Muscle of leg (tissue), 3 donors: ENCODE measurements at regions not wholly inside any gene's neighbourhood (a gene's known extent, or its start where the extent isn't known, plus 50 kb on each side); places are given as distances from the start of the nearest gene placed in this dataset.

Experiments used
- DNase-seq: peaks from one replicate; pipeline ENCODE4 v3.0.0; 2013
- H3K27ac ChIP-seq: one replicate; pipeline ENCODE4 v1.5.1; 2013; ENCODE audit warnings: mild to moderate bottlenecking, low read length, control low read depth
- H3K27me3 ChIP-seq: one replicate; pipeline ENCODE4 v1.6.1; 2013; ENCODE audit warnings: low read length; ENCODE audit not compliant: control insufficient read depth, insufficient read depth
- H3K36me3 ChIP-seq: one replicate; pipeline ENCODE4 v1.6.1; 2013; ENCODE audit warnings: low read length; ENCODE audit not compliant: control insufficient read depth, insufficient read depth
- H3K4me1 ChIP-seq: one replicate; pipeline ENCODE4 v1.6.1; 2013; ENCODE audit warnings: low read length; ENCODE audit not compliant: control insufficient read depth, insufficient read depth
- H3K4me3 ChIP-seq: one replicate; pipeline ENCODE4 v1.5.1; 2013; ENCODE audit warnings: low read length, control low read depth
- H3K9me3 ChIP-seq: replicated peaks from 2 replicates; pipeline ENCODE4 v1.6.1; 2013; ENCODE audit warnings: low read depth, low read length; ENCODE audit not compliant: control insufficient read depth
- WGBS: methylation state at CpG from one replicate; pipeline ENCODE4 v1.1.5; 2013; ENCODE audit warnings: missing lambda C conversion rate; ENCODE audit not compliant: insufficient coverage; 5-methylcytosine and 5-hydroxymethylcytosine counted together

GRCh38 chr22:47286590-47286989, 524.1 kb downstream of the TBC1D22A start:
- H3K4me1 ChIP-seq = no peaks in the 10 kb centered on the region
- no peaks in the 10 kb centered on the region for H3K36me3 ChIP-seq
- H3K4me3 ChIP-seq = no peak overlapping the region
- H3K27ac ChIP-seq = no peak overlapping the region
- WGBS = 77% methylated on average over 4 of the region's 7 CpGs
- DNase-seq = no peak
- H3K27me3 ChIP-seq = peaks cover 5% of the 10 kb centered on the region
- H3K9me3 ChIP-seq = no peaks in the 10 kb centered on the region

GRCh38 chr22:47285981-47286380, 523.5 kb downstream of the TBC1D22A start:
- no peaks in the 10 kb centered on the region for H3K36me3 ChIP-seq
- no peak for DNase-seq
- H3K9me3 ChIP-seq = no peaks in the 10 kb centered on the region
- H3K27ac ChIP-seq = no peak overlapping the region
- no peaks in the 10 kb centered on the region for H3K4me1 ChIP-seq
- WGBS = 84% methylated on average over 10 of the region's 10 CpGs
- no peak overlapping the region for H3K4me3 ChIP-seq
- peaks cover 5% of the 10 kb centered on the region for H3K27me3 ChIP-seq

GRCh38 chr22:47284822-47285221, 522.4 kb downstream of the TBC1D22A start:
- DNase-seq = no peak
- H3K27me3 ChIP-seq = peaks cover 9% of the 10 kb centered on the region
- WGBS = 58% methylated on average over 7 of the region's 8 CpGs

GRCh38 chr22:47284360-47284759, 521.9 kb downstream of the TBC1D22A start:
- H3K9me3 ChIP-seq = no peaks in the 10 kb centered on the region
- H3K4me1 ChIP-seq = peaks cover 4% of the 10 kb centered on the region
- 76% methylated on average over 5 of the region's 8 CpGs for WGBS
- no peak overlapping the region for H3K27ac ChIP-seq
- no peak for DNase-seq
- no peak overlapping the region for H3K4me3 ChIP-seq
- H3K36me3 ChIP-seq = no peaks in the 10 kb centered on the region
- peaks cover 12% of the 10 kb centered on the region for H3K27me3 ChIP-seq

More at GRCh38 chr22:47284822-47285221, 522.4 kb downstream of the TBC1D22A start:
- Histone ChIP-seq H3K9me3 (no peaks in the 10 kb centered on the region), H3K4me1 (peaks cover 2% of the 10 kb centered on the region), H3K36me3 (no peaks in the 10 kb centered on the region), H3K27ac (no peak overlapping the region), H3K4me3 (no peak overlapping the region)

- Histone ChIP-seq H3K27ac (no peak overlapping the region), H3K4me1 (peaks cover 10% of the 10 kb centered on the region), H3K9me3 (no peaks in the 10 kb centered on the region), H3K36me3 (no peaks in the 10 kb centered on the region), H3K4me3 (no peak overlapping the region), H3K27me3 (peaks cover 16% of the 10 kb centered on the region)
- DNase-seq = no peak
- WGBS = 61% methylated on average over 17 of the region's 17 CpGs
Observed at GRCh38 chr22:47283616-47284270, 521.3 kb downstream of the TBC1D22A start.

GRCh38 chr22:47282851-47283250, 520.4 kb downstream of the TBC1D22A start:
- peaks cover 16% of the 10 kb centered on the region for H3K27me3 ChIP-seq
- no peaks in the 10 kb centered on the region for H3K9me3 ChIP-seq
- H3K4me1 ChIP-seq = peaks cover 14% of the 10 kb centered on the region
- H3K4me3 ChIP-seq = no peak overlapping the region
- no peak overlapping the region for H3K27ac ChIP-seq
- 88% methylated on average over 8 of the region's 8 CpGs for WGBS
- no peaks in the 10 kb centered on the region for H3K36me3 ChIP-seq
- no peak for DNase-seq

- Histone ChIP-seq H3K27ac (no peak overlapping the region), H3K27me3 (peaks cover 16% of the 10 kb centered on the region), H3K9me3 (no peaks in the 10 kb centered on the region), H3K4me1 (peaks cover 14% of the 10 kb centered on the region), H3K4me3 (no peak overlapping the region), H3K36me3 (no peaks in the 10 kb centered on the region)
- no peak for DNase-seq
- 88% methylated on average over 7 of the region's 10 CpGs for WGBS
Observed at GRCh38 chr22:47282366-47282765, 519.9 kb downstream of the TBC1D22A start.

- H3K36me3 ChIP-seq = no peaks in the 10 kb centered on the region
- H3K4me3 ChIP-seq = no peak overlapping the region
- no peaks in the 10 kb centered on the region for H3K9me3 ChIP-seq
- 78% methylated on average over 18 of the region's 20 CpGs for WGBS
- H3K27ac ChIP-seq = no peak overlapping the region
- peaks cover 16% of the 10 kb centered on the region for H3K27me3 ChIP-seq
- no peak for DNase-seq
- H3K4me1 ChIP-seq = peaks cover 14% of the 10 kb centered on the region
Observed at GRCh38 chr22:47281126-47282106, 519.0 kb downstream of the TBC1D22A start.

- H3K36me3 ChIP-seq = no peaks in the 10 kb centered on the region
- WGBS = no CpG with 5 or more reads among the region's 6 CpGs
- peaks cover 19% of the 10 kb centered on the region for H3K4me1 ChIP-seq
- H3K27me3 ChIP-seq = peaks cover 19% of the 10 kb centered on the region
- no peaks in the 10 kb centered on the region for H3K9me3 ChIP-seq
- peak; percentile 11 for DNase-seq
- H3K27ac ChIP-seq = no peak overlapping the region
- no peak overlapping the region for H3K4me3 ChIP-seq
Observed at GRCh38 chr22:47280301-47280700, 517.9 kb downstream of the TBC1D22A start.

- DNase-seq = peak; percentile 83
- H3K27me3 ChIP-seq = peaks cover 20% of the 10 kb centered on the region
Observed at GRCh38 chr22:47279746-47280145, 517.3 kb downstream of the TBC1D22A start.

More at GRCh38 chr22:47279746-47280145, 517.3 kb downstream of the TBC1D22A start:
- no peaks in the 10 kb centered on the region for H3K9me3 ChIP-seq
- H3K4me3 ChIP-seq = no peak overlapping the region
- H3K4me1 ChIP-seq = peaks cover 19% of the 10 kb centered on the region
- 38% methylated on average over 6 of the region's 11 CpGs for WGBS
- no peaks in the 10 kb centered on the region for H3K36me3 ChIP-seq
- no peak overlapping the region for H3K27ac ChIP-seq
